RPMI8226 (cell line): ENCODE measurements at regions not wholly inside any gene's neighbourhood (a gene's known extent, or its start where the extent isn't known, plus 50 kb on each side); places are given as distances from the start of the nearest gene placed in this dataset.
A peak's percentile ranks its signal among the peaks of the same experiment; 100 is the strongest.
"Not testable (repeated sequence)": the region's sequence is repeated elsewhere in the genome, so short reads cannot be mapped to it uniquely, and the experiment has no call there.

Source experiments
- DNase-seq: peaks from one replicate; pipeline ENCODE4 v3.0.0-alpha.2; 2015

GRCh38 chr13:90032313-90032712 is 1315.2 kb upstream of the MIR17HG start:
- no peak for DNase-seq

GRCh38 chr13:90032841-90033493 is 1314.5 kb upstream of the MIR17HG start:
- no peak for DNase-seq

GRCh38 chr13:90039516-90039915 is 1308.0 kb upstream of the MIR17HG start:
- no peak for DNase-seq

DNA sequence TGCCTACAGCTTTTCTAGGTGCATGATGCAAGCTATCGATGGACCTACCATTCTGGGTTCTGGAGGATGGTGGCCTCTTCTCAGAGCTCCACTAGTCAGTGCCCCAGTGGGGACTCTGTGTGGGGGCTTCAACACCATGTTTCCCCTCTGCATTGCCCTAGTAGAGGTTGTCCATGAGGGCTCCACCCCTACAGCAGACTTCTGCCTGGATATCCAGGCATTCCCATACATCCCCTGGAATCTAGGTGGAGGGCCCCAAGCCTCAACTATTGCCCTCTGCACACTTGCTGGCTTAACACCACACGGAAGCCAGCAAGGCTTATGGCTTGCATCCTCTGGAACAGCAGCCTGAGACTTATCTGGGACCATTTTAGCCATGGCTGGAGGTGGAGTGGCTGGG is 1299.9 kb upstream of the MIR17HG start:
- DNase-seq, result no peak

- DNase-seq, result no peak
These were observed 1297.4 kb upstream of the MIR17HG start for GRCh38 chr13:90049989-90050671.

- DNase-seq, result no peak
These were observed 1292.4 kb upstream of the MIR17HG start for GRCh38 chr13:90055121-90055520.

- no peak for DNase-seq
These were observed 1291.7 kb upstream of the MIR17HG start for GRCh38 chr13:90055760-90056159.

DNA sequence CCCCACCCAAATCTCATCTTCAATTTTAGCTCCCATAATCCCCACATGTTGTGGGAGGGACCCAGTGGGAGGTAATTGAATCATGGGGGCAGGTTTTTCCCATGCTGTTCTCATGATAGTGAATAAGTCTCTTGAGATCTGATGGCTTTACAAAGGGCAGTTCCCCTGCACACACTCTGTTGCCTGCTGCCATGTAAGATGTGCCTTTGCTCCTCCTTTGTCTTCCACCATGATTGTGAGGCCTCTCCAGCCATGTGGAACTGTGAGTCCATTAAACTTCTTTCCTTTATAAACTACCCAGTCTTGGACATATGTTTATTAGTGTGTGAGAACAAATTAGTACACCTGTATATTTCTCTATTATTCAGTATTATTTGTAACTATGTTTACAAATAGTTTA is 1283.3 kb upstream of the MIR17HG start:
- DNase-seq, result not testable (repeated sequence)

- peak; percentile 11 for DNase-seq
These were observed 1278.8 kb upstream of the MIR17HG start for GRCh38 chr13:90068658-90069057.

- no peak for DNase-seq
These were observed 1277.1 kb upstream of the MIR17HG start for GRCh38 chr13:90070362-90070761.

GRCh38 chr13:90070837-90071525 is 1276.5 kb upstream of the MIR17HG start:
- DNase-seq, result no peak

- no peak for DNase-seq
These were observed 1262.7 kb upstream of the MIR17HG start for GRCh38 chr13:90084684-90085290.

GRCh38 chr13:90089051-90089450 is 1258.4 kb upstream of the MIR17HG start:
- DNase-seq, result no peak

DNA sequence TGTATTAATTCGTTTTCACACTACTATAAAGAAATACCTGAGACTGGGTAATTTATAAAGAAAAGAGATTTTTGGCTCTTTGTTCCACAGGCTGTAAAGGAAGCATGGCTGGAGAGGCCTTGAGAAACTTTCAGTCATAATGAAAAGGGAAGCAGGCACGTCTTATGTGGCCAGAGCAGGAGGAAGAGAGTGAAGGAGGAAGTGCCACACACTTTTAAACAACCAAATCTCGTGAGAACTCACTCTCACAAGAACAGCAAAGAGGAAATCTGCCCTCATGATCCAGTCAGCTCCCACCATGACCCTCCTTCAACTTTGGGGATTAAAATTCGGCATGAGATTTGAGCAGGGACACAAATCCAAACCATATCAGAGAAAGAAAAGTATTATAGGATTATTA is 1255.9 kb upstream of the MIR17HG start:
- DNase-seq, result no peak

GRCh38 chr13:90094357-90094756 is 1253.1 kb upstream of the MIR17HG start:
- DNase-seq, result no peak

GRCh38 chr13:90098577-90098976 is 1248.9 kb upstream of the MIR17HG start:
- no peak for DNase-seq

DNA sequence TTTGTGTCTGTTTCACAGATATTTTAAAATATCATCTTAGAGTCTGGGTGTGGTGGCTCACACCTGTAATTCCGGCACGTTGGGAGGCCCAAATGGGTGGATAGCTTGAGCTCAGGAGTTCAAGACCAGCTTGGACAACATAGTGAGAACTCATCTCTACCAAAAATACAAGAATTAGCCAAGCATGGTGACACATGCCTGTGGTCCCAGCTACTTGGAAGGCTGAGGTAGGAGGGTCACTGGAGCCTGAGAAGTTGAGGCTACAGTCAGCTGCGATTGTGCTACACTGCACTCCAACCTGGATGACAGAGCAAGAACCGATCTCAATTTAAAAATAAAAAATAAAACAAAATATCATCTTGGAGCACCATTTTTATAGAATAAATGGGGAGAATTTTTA is 1247.6 kb upstream of the MIR17HG start:
- DNase-seq, result no peak

DNA sequence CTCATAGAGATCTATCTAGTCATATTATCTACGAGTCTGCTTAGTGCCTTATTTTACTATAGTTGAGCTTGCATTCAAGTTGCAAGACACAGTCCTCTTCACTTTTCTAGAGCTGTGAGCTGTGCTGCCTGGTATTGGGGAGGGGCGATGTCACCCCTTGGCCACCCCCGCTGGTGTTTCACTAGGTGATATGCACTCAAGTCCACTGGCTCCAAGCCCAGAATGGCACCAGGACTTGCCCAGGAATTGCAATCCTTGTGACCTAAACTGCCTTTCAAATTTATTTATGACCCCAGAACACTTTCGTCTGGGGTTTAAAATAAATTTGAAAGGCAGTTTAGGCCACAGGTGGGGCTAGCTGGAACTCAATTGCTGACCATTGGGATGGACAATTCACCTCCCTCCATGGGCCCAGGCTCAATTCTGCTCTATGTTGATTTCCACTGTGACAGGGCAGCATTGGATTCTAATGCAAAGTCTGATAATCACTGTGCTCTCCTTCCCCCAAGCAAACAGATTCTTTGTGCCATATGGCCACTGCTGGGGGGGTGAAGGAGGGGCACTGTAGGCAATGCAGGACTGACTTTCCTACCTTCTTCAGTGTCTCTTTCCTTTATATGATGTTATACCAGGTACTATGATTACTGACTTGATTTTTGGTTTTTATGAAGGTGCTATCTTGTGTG is 1244.2 kb upstream of the MIR17HG start:
- DNase-seq, result no peak

- DNase-seq, result no peak
These were observed 1242.7 kb upstream of the MIR17HG start for GRCh38 chr13:90104764-90105163.

- no peak for DNase-seq
These were observed 1242.2 kb upstream of the MIR17HG start for GRCh38 chr13:90105276-90105675.

DNA sequence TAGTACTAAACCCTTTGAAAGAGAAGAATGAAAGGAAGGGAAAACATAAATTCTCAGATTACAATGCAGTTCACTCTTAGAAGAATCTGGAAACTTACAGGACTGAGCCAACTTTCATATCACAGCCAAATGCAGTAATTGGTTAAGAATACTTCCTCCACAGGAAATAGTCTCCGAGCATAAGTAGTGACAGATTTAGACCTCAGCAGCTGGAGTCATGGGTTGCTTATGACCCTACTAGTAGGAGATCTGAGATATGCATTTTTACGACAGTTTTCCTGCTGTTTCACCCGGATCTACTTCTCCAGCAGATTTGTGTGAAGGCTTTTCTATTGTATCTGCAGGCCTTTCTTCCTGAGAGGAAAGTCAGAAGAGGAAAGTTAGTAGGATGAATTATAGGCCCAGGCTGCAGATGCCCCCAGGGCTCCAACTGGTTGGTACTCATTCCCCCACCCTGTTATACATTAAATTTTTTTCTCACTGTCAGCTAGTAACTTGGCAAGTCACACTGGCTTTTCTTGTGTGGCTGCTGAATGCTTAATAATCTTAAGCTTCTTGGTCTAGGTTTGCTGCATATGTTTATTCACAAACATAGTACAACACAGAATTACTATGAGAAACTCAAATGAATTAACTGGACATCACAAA is 1241.5 kb upstream of the MIR17HG start:
- DNase-seq, result no peak

DNA sequence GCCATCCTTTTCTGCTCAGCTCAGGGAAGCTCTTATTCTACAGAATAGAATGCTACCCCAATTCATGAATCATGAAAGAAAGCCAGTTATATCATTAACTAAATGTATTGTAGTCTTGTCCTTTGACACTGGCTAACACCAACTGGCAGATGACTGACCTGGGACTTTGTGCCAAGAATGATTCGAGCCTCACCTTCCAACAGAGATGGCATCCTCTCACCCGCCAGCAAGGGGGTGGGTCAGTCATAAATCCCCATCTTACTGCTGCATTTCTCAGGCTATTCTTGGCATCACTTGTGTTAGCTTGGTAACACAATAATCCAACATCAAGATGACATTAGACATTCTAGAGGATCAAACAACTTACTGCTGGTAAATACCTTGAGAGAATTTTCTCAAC is 1239.8 kb upstream of the MIR17HG start:
- DNase-seq, result no peak

- DNase-seq, result no peak
These were observed 1238.9 kb upstream of the MIR17HG start for GRCh38 chr13:90108547-90108946.
